Bronchial epithelial cell (primary cell): ENCODE measurements at regions not wholly inside any gene's neighbourhood (a gene's known extent, or its start where the extent isn't known, plus 50 kb on each side); places are given as distances from the start of the nearest gene placed in this dataset.
A peak's percentile ranks its signal among the peaks of the same experiment; 100 is the strongest.

Source experiments
- DNase-seq: peaks from one replicate; pipeline ENCODE4 v3.0.0-alpha.2; 2010; ENCODE audit warnings: low read depth
- FAIRE-seq: peaks from 2 replicates; lab custom pipeline; 2011; peaks lifted over from hg19 to GRCh38; lab: Jason Lieb, UNC
- H3K27me3 ChIP-seq: 2 replicates; pipeline ENCODE4 v1.5.1; 2011; ENCODE audit warnings: low read length; ENCODE audit not compliant: control insufficient read depth, insufficient read depth
- H3K36me3 ChIP-seq: 2 replicates; pipeline ENCODE4 v1.5.1; 2011; ENCODE audit warnings: low read length; ENCODE audit not compliant: control insufficient read depth, insufficient read depth
- H3K4me3 ChIP-seq: 2 replicates; pipeline ENCODE4 v1.5.1; 2011; ENCODE audit warnings: mild to moderate bottlenecking, low read depth, low read length, control low read depth
- TF ChIP-seq, protein P1 (sequence below): IDR thresholded peaks from 2 replicates; pipeline ENCODE4 v1.5.1; 2011; ENCODE audit warnings: mild to moderate bottlenecking, moderate library complexity, low read length, control low read depth, inconsistent platforms; ENCODE audit not compliant: insufficient read depth, severe bottlenecking

DNA sequence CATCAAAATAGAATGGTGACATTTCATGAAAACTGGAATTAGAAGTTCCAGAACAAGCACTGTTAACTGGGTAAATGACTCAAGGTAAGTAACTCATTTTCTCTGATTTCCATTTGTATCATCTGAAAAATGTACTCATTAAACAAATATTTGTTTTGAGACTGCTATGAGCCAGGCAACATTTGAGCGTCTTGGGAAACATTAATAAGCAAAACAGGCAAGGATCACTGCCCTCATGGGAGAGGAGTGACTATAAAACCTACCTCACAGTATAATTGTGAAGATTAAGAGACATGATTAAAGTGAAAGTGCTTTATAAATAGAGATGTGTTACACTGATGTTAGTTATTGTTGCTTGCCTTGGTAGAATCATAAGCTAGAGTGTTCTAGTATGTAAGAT is 711.8 kb upstream of the UBE2E2 start:
- Histone ChIP-seq H3K36me3 (no peaks in the 10 kb centered on the region), H3K27me3 (no peaks in the 10 kb centered on the region), H3K4me3 (no peak overlapping the region)
- FAIRE-seq: no peak
- DNase-seq: peak; percentile 7
- TF ChIP-seq, protein P1, sequence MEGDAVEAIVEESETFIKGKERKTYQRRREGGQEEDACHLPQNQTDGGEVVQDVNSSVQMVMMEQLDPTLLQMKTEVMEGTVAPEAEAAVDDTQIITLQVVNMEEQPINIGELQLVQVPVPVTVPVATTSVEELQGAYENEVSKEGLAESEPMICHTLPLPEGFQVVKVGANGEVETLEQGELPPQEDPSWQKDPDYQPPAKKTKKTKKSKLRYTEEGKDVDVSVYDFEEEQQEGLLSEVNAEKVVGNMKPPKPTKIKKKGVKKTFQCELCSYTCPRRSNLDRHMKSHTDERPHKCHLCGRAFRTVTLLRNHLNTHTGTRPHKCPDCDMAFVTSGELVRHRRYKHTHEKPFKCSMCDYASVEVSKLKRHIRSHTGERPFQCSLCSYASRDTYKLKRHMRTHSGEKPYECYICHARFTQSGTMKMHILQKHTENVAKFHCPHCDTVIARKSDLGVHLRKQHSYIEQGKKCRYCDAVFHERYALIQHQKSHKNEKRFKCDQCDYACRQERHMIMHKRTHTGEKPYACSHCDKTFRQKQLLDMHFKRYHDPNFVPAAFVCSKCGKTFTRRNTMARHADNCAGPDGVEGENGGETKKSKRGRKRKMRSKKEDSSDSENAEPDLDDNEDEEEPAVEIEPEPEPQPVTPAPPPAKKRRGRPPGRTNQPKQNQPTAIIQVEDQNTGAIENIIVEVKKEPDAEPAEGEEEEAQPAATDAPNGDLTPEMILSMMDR: no peak

DNA sequence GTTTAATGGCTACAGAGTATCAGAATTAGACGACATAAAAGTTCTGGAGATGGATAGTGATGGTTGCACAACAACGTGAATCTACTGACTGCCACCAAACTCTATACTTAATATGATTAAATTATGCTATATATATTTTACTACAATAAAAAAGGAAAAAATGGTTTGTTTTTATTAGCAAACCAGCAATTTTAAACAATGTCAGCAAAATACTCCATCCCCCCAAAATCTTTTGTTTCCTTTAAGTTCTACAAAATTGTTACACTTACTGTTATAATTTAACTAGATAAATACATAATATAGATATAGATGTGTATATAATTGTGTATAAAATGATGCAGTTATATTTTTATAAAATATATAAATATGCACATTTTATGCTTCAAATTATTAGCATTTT is 710.8 kb upstream of the UBE2E2 start:
- DNase-seq: no peak
- no peaks in the 10 kb centered on the region for H3K36me3 ChIP-seq
- no peak overlapping the region for H3K4me3 ChIP-seq
- TF ChIP-seq, protein P1: no peak
- no peaks in the 10 kb centered on the region for H3K27me3 ChIP-seq
- FAIRE-seq: no peak

DNA sequence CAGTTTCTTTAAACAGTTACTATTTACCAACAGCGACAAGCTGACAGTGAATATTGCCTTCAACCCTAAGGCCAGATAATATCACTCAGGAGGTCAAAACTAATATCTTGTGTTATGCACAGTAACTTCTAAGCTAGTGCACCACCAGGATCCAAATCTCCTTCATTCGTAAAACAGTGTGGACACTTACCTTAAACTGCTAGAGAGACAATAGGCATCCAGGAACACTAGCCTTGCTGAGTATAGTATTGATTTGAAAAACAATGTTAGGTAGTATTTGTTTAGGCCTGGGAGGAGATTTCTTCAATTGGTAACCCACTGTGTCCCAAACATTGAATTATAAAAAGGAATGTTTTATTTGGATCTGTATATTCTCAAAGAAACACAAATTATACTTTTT is 707.9 kb upstream of the UBE2E2 start:
- H3K4me3 ChIP-seq: no peak overlapping the region
- no peak for FAIRE-seq

DNA sequence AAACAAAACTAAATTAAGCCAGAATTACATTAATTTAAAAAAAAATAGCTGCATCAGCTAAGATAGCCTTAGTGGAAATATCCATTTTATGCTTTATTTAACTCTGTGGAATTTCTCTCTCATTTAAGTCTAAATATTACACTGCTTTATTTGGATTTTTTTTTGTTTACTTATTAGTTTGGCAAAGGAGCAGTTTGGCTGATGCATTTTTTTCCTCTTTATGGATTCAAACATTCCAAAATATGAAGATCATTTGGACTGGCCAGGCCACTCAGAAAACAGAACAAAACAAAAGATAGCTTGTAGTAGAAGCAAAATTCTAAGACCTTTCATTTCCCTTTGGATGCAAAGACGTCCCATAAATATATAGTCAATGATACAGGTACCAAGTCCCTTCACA is 707.3 kb upstream of the UBE2E2 start:
- TF ChIP-seq, protein P1: no peak
- FAIRE-seq: no peak
- no peak for DNase-seq
- Histone ChIP-seq H3K36me3 (no peaks in the 10 kb centered on the region), H3K27me3 (no peaks in the 10 kb centered on the region), H3K4me3 (no peak overlapping the region)

More for the DNA sequence above, 707.9 kb upstream of the UBE2E2 start:
- H3K36me3 ChIP-seq: no peaks in the 10 kb centered on the region
- H3K27me3 ChIP-seq: no peaks in the 10 kb centered on the region
- TF ChIP-seq, protein P1: no peak
- no peak for DNase-seq

DNA sequence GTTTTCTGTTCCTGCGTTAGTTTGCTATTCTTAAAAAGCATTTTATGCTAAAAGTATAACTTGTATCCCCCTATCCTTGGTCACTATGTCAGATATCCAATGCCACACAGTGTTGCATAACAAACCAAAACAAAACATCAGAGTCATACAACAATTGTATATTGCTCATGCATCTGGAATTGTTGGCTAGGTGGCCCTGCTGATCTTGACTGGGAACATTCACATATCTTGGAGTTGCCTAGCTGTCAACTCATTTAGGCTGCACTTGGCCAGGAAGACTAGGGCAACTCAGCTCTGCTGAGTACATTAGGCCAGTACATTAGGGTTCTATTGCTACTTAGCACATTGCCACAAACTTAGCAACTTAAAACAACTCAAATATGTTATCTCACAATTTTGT is 706.5 kb upstream of the UBE2E2 start:
- DNase-seq: no peak
- no peak for FAIRE-seq
- H3K36me3 ChIP-seq: no peaks in the 10 kb centered on the region
- no peak overlapping the region for H3K4me3 ChIP-seq
- TF ChIP-seq, protein P1: no peak
- no peaks in the 10 kb centered on the region for H3K27me3 ChIP-seq

DNA sequence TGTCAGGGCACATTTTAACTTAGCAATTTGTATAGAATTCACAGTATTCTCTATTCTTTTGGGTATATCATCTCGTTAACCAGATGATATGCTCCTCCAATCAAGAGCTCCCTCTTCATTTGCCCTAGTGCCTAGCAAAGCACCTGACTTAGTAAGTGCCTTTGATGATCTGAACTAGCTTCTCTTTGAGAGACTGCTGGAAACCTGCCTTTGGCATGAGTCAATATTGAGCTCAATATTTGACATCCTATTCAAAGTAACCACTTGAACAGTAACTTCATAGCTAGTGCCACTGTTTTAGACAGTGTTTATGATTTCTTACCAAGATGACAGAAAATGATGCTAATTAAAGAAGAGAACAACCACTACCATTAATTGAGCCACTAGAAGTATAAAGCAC is 696.3 kb upstream of the UBE2E2 start:
- FAIRE-seq (no peak), DNase-seq (no peak)
- H3K36me3 ChIP-seq: no peaks in the 10 kb centered on the region
- no peak overlapping the region for H3K4me3 ChIP-seq
- no peaks in the 10 kb centered on the region for H3K27me3 ChIP-seq
- TF ChIP-seq, protein P1: no peak
